ENCODE measurements at regions not wholly inside any gene's neighbourhood (a gene's known extent, or its start where the extent isn't known, plus 50 kb on each side); places are given as distances from the start of the nearest gene placed in this dataset.

DNA sequence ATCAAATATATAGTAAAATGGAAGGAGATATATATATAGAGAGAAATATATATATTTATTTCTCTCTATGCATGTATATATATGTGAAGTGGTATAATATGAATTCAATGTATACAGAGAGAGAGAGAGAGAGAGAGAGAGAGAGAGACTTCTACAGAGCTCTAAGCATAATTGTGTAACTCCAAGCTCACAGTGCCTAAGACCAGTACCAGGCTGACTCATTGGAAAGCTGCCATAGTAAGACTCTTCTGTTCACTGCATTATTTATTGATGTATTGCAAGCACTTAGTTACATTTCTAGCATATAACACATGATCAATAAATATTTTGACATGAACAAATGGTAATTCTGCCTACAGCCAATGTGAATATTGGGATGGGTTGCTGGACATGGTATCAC lies 1734.7 kb downstream of the SLITRK1 start:
- Histone ChIP-seq H3K9me2 (ENCODE audit: insufficient read depth, low read length) (no peaks in the 10 kb centered on the region), H3K4me2 (ENCODE audit: low read length) (no peak overlapping the region), H4K20me1 (ENCODE audit: insufficient read depth, low read length) (no peaks in the 10 kb centered on the region), H3K36me3 (ENCODE audit: insufficient read depth, low read length) (no peaks in the 10 kb centered on the region), H3K27ac (ENCODE audit: low read depth, low read length, poor library complexity, severe bottlenecking) (no peak overlapping the region), H3K4me3 (ENCODE audit: low read depth, low read length, poor library complexity, severe bottlenecking) (no peak overlapping the region), H3K4me1 (ENCODE audit: insufficient read depth, low read length, poor library complexity, severe bottlenecking) (no peaks in the 10 kb centered on the region), H3K79me2 (ENCODE audit: insufficient read depth, low read depth, low read length) (no peaks in the 10 kb centered on the region), H3K9me3 (ENCODE audit: low read length) (no peaks in the 10 kb centered on the region), H2AFZ (ENCODE audit: low read length) (no peak overlapping the region)
- TF ChIP-seq, protein P1, sequence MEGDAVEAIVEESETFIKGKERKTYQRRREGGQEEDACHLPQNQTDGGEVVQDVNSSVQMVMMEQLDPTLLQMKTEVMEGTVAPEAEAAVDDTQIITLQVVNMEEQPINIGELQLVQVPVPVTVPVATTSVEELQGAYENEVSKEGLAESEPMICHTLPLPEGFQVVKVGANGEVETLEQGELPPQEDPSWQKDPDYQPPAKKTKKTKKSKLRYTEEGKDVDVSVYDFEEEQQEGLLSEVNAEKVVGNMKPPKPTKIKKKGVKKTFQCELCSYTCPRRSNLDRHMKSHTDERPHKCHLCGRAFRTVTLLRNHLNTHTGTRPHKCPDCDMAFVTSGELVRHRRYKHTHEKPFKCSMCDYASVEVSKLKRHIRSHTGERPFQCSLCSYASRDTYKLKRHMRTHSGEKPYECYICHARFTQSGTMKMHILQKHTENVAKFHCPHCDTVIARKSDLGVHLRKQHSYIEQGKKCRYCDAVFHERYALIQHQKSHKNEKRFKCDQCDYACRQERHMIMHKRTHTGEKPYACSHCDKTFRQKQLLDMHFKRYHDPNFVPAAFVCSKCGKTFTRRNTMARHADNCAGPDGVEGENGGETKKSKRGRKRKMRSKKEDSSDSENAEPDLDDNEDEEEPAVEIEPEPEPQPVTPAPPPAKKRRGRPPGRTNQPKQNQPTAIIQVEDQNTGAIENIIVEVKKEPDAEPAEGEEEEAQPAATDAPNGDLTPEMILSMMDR (conservative IDR thresholded peaks at IDR 0.05; ENCODE audit: low read length): no peak
- TF ChIP-seq EZH2phosphoT487 (IDR thresholded peaks at IDR 0.05; ENCODE audit: borderline replicate concordance, low read depth, low read length): no peak
- no TSS peak for BruUV-seq (replicated peaks)
- no peak for DNase-seq (ENCODE audit: low spot score)
- intact Hi-C loops (cut with micrococcal nuclease; ENCODE audit: unreplicated experiment): no loop called here
- POLR2A ChIA-PET: no interaction called here
- CTCF ChIA-PET (ENCODE audit: unreplicated experiment): no interaction called here

DNA sequence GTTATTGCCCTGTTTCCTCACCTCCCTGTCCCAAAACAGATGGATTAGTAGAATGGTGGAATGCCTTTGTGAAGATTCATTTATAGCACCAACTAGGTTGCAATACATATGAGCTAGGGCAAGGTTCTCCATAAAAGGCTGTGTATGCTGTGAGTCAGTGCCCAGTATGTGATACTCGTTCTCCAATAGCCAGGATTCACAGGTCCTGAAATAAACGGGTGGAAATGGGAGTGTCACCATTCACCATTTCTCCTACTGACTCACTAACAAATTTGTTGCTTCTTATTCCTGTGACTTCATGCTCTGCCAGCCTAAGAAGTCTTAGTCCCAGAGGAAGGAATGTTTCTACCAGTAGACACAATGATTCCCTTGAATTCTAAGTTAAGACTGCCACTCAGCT lies 1745.4 kb downstream of the SLITRK1 start:
- ChIA-PET CTCF (ENCODE audit: unreplicated experiment) (no interaction called here), POLR2A (no interaction called here)
- Histone ChIP-seq H4K20me1 (ENCODE audit: insufficient read depth, low read length) (no peaks in the 10 kb centered on the region), H2AFZ (ENCODE audit: low read length) (no peak overlapping the region), H3K79me2 (ENCODE audit: insufficient read depth, low read depth, low read length) (no peaks in the 10 kb centered on the region), H3K9me2 (ENCODE audit: insufficient read depth, low read length) (no peaks in the 10 kb centered on the region), H3K4me2 (ENCODE audit: low read length) (no peak overlapping the region), H3K4me3 (ENCODE audit: low read depth, low read length, poor library complexity, severe bottlenecking) (no peak overlapping the region), H3K4me1 (ENCODE audit: insufficient read depth, low read length, poor library complexity, severe bottlenecking) (no peaks in the 10 kb centered on the region), H3K27ac (ENCODE audit: low read depth, low read length, poor library complexity, severe bottlenecking) (no peak overlapping the region), H3K9me3 (ENCODE audit: low read length) (0 out of 2 replicates have a peak, but pooled peaks cover 5% of the 10 kb centered on the region), H3K36me3 (ENCODE audit: insufficient read depth, low read length) (no peaks in the 10 kb centered on the region)
- DNase-seq (ENCODE audit: low spot score): no peak
- TF ChIP-seq, protein P1 (conservative IDR thresholded peaks at IDR 0.05; ENCODE audit: low read length): no peak
- BruUV-seq (replicated peaks): no TSS peak
- intact Hi-C loops (cut with micrococcal nuclease; ENCODE audit: unreplicated experiment): no loop called here

DNA sequence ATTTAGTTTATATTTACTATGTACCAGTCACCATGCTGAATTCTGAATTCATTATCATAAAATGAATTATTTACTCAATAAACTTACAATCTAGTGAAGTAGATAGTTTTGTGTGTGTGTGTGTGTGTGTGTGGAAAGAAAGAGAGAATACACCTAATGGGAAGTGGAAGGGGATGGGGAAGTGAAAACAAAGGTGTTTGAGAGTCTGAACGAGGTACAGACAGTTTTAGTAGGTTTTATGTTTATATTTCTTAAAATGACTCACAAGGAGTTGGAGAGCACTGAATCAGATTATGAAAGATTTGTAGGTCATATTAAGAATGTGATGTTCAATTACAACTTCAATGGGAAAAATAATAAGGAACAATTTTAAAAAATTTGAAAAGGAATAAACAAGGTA lies 1753.0 kb downstream of the SLITRK1 start:
- H3K9me2 ChIP-seq (ENCODE audit: insufficient read depth, low read length): no peaks in the 10 kb centered on the region
- CTCF ChIA-PET (ENCODE audit: unreplicated experiment): no interaction called here
- TF ChIP-seq, protein P1 (conservative IDR thresholded peaks at IDR 0.05; ENCODE audit: low read length): no peak
- no peak for TF ChIP-seq EZH2phosphoT487 (IDR thresholded peaks at IDR 0.05; ENCODE audit: borderline replicate concordance, low read depth, low read length)
- H3K36me3 ChIP-seq (ENCODE audit: insufficient read depth, low read length): no peaks in the 10 kb centered on the region
- intact Hi-C loops (cut with micrococcal nuclease; ENCODE audit: unreplicated experiment): no loop called here
- H3K27ac ChIP-seq (ENCODE audit: low read depth, low read length, poor library complexity, severe bottlenecking): no peak overlapping the region
- H2AFZ ChIP-seq (ENCODE audit: low read length): no peak overlapping the region
- DNase-seq (ENCODE audit: low spot score): no peak
- no peaks in the 10 kb centered on the region for H4K20me1 ChIP-seq (ENCODE audit: insufficient read depth, low read length)
- no peak overlapping the region for H3K4me2 ChIP-seq (ENCODE audit: low read length)
- H3K4me3 ChIP-seq (ENCODE audit: low read depth, low read length, poor library complexity, severe bottlenecking): no peak overlapping the region
- no peaks in the 10 kb centered on the region for H3K4me1 ChIP-seq (ENCODE audit: insufficient read depth, low read length, poor library complexity, severe bottlenecking)
- no peaks in the 10 kb centered on the region for H3K9me3 ChIP-seq (ENCODE audit: low read length)
- POLR2A ChIA-PET: no interaction called here
- H3K79me2 ChIP-seq (ENCODE audit: insufficient read depth, low read depth, low read length): no peaks in the 10 kb centered on the region
- BruUV-seq (replicated peaks): no TSS peak
